ENCODE measurements at regions not wholly inside any gene's neighbourhood (a gene's known extent, or its start where the extent isn't known, plus 50 kb on each side); places are given as distances from the start of the nearest gene placed in this dataset.

DNA sequence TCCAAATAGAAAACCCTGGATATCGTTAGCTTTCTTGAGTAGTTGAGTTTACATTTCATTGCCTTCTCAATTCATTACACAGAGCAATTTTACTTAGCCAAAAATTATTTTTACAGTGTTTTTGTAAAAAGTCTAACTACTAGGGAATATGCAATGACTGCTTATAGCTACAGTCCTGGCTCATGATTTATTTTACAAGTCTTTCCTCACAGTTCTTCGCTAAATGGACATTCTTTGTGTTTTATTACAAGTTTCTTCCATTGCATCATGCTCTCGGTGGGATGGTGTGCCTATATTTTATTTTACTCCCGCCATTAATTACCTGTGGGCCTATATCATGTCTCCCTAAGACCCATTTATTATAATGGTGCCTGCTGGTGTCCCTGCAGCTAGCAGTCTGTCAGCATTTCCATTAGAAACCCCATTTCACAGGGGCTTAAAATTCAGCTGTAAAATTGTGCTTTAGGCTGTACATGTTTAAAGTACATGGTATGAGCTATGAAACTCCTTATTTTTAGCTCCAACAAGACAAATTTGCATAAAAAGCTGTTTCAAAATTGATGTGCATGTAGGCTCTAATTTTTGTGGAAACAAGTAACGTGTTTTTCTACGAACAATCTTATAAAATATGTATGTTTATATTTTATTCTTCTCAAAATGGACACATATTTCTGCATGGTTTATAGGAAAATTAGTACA is 227.4 kb downstream of the SLC7A11 start:
- no peak overlapping the region for H3K27ac Mint-ChIP-seq (ENCODE audit: unreplicated experiment)
- H3K4me1 Mint-ChIP-seq: no peaks in the 10 kb centered on the region

GRCh38 chr4:138013625-138014024 is 228.5 kb downstream of the SLC7A11 start:
- Mint-ChIP-seq H3K27me3 (ENCODE audit: low read depth) (no peaks in the 10 kb centered on the region), H3K36me3 (ENCODE audit: low read depth) (no peaks in the 10 kb centered on the region), H3K4me3 (no peak overlapping the region), H3K9me3 (no peaks in the 10 kb centered on the region), H3K4me1 (no peaks in the 10 kb centered on the region), H3K27ac (ENCODE audit: unreplicated experiment) (no peak overlapping the region)
- TF ChIP-seq, protein P1, sequence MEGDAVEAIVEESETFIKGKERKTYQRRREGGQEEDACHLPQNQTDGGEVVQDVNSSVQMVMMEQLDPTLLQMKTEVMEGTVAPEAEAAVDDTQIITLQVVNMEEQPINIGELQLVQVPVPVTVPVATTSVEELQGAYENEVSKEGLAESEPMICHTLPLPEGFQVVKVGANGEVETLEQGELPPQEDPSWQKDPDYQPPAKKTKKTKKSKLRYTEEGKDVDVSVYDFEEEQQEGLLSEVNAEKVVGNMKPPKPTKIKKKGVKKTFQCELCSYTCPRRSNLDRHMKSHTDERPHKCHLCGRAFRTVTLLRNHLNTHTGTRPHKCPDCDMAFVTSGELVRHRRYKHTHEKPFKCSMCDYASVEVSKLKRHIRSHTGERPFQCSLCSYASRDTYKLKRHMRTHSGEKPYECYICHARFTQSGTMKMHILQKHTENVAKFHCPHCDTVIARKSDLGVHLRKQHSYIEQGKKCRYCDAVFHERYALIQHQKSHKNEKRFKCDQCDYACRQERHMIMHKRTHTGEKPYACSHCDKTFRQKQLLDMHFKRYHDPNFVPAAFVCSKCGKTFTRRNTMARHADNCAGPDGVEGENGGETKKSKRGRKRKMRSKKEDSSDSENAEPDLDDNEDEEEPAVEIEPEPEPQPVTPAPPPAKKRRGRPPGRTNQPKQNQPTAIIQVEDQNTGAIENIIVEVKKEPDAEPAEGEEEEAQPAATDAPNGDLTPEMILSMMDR (conservative IDR thresholded peaks at IDR 0.05): no peak
- DNase-seq (ENCODE audit: low read depth, low spot score): no peak

More for the DNA sequence above, 227.4 kb downstream of the SLC7A11 start:
- Mint-ChIP-seq H3K4me3 (no peak overlapping the region), H3K27me3 (ENCODE audit: low read depth) (no peaks in the 10 kb centered on the region), H3K9me3 (no peaks in the 10 kb centered on the region), H3K36me3 (ENCODE audit: low read depth) (no peaks in the 10 kb centered on the region)
- TF ChIP-seq, protein P1 (conservative IDR thresholded peaks at IDR 0.05): no peak
- no peak for DNase-seq (ENCODE audit: low read depth, low spot score)

GRCh38 chr4:138010639-138011038 is 231.5 kb downstream of the SLC7A11 start:
- Mint-ChIP-seq H3K27ac (ENCODE audit: unreplicated experiment) (no peak overlapping the region), H3K36me3 (ENCODE audit: low read depth) (no peaks in the 10 kb centered on the region), H3K9me3 (no peaks in the 10 kb centered on the region), H3K27me3 (ENCODE audit: low read depth) (no peaks in the 10 kb centered on the region), H3K4me1 (no peaks in the 10 kb centered on the region), H3K4me3 (no peak overlapping the region)
- TF ChIP-seq, protein P1 (conservative IDR thresholded peaks at IDR 0.05): no peak
- DNase-seq (ENCODE audit: low read depth, low spot score): no peak

DNA sequence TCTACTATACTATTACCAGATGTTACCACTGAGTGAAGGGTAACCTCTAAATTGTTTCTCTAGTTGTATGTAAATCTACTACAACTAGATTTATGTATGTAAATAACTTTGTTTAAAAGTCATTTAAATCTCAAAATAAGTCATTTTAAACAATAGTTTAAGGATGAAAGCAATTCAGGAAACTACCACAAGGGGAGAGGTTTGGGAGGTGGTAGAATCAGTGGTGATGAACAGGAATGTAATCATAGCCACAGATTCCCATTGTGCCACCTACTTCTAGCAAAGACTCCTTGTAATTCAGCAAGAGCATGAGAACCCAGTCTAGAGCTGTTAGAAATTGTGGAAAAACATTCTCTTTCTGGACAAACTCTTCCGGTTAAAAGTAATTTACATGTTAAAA is 234.6 kb downstream of the SLC7A11 start:
- no peak for DNase-seq (ENCODE audit: low read depth, low spot score)

GRCh38 chr4:138005486-138005885 is 236.7 kb downstream of the SLC7A11 start:
- no peak for DNase-seq (ENCODE audit: low read depth, low spot score)
- no peak overlapping the region for H3K4me3 Mint-ChIP-seq
- H3K4me1 Mint-ChIP-seq: no peaks in the 10 kb centered on the region
- TF ChIP-seq, protein P1 (conservative IDR thresholded peaks at IDR 0.05): no peak
- no peak overlapping the region for H3K27ac Mint-ChIP-seq (ENCODE audit: unreplicated experiment)
- no peaks in the 10 kb centered on the region for H3K27me3 Mint-ChIP-seq (ENCODE audit: low read depth)
- H3K9me3 Mint-ChIP-seq: no peaks in the 10 kb centered on the region
- no peaks in the 10 kb centered on the region for H3K36me3 Mint-ChIP-seq (ENCODE audit: low read depth)

More for the DNA sequence above, 234.6 kb downstream of the SLC7A11 start:
- TF ChIP-seq, protein P1 (conservative IDR thresholded peaks at IDR 0.05): peak; percentile 52
- Mint-ChIP-seq H3K36me3 (ENCODE audit: low read depth) (no peaks in the 10 kb centered on the region), H3K4me1 (no peaks in the 10 kb centered on the region), H3K9me3 (no peaks in the 10 kb centered on the region), H3K27ac (ENCODE audit: unreplicated experiment) (no peak overlapping the region), H3K27me3 (ENCODE audit: low read depth) (no peaks in the 10 kb centered on the region), H3K4me3 (no peak overlapping the region)

All from neural crest cell (in vitro differentiated cells).